OCI-LY3 (cell line): ENCODE measurements at regions not wholly inside any gene's neighbourhood (a gene's known extent, or its start where the extent isn't known, plus 50 kb on each side); places are given as distances from the start of the nearest gene placed in this dataset.

Experiments
- H2AFZ ChIP-seq: fragments of 200-600, 300-600 bp; shearing (Covaris generic); 2 replicates; pipeline ENCODE4 v1.6.0; 2014; ENCODE audit warnings: antibody characterized with exemption, low read depth, low read length
- H3K27ac ChIP-seq: fragments of 200-600, 300-600 bp; sonication (generic); 2 replicates; pipeline ENCODE4 v1.5.1; 2014; ENCODE audit warnings: mild to moderate bottlenecking, low read length, moderate library complexity, mixed read lengths
- H3K27me3 ChIP-seq: fragments of 200-600, 300-600 bp; sonication (generic); 2 replicates; pipeline ENCODE4 v1.6.1; 2014; ENCODE audit warnings: low read depth, low read length, mixed read lengths
- H3K36me3 ChIP-seq: fragments of 200-600, 300-600 bp; sonication (generic); replicated peaks from 2 replicates; pipeline ENCODE3; 2014; ENCODE audit warnings: low read depth, low read length, mixed read lengths
- H3K4me1 ChIP-seq: fragments of 300-600, 200-600 bp; sonication (generic); 2 replicates; pipeline ENCODE4 v1.6.1; 2014; ENCODE audit warnings: low read length, mixed read lengths
- H3K4me2 ChIP-seq: fragments of 200-600, 300-600 bp; sonication (generic); 2 replicates; pipeline ENCODE4 v1.6.1; 2014; ENCODE audit warnings: low read length, mixed read lengths
- H3K4me3 ChIP-seq: fragments of 300-600, 200-600 bp; sonication (generic); 2 replicates; pipeline ENCODE4 v1.5.1; 2014; ENCODE audit warnings: antibody characterized with exemption, mild to moderate bottlenecking, low read length, moderate library complexity
- H3K79me2 ChIP-seq: fragments of 300-600, 200-600 bp; shearing (Covaris generic); 2 replicates; pipeline ENCODE4 v1.6.1; 2014; ENCODE audit warnings: mild to moderate bottlenecking, low read length, mixed read lengths
- H3K9ac ChIP-seq: fragments of 300-600, 200-600 bp; shearing (Covaris generic); 2 replicates; pipeline ENCODE4 v1.6.0; 2014; ENCODE audit warnings: mild to moderate bottlenecking, low read length, moderate library complexity
- H3K9me3 ChIP-seq: fragments of 200-600, 300-600 bp; shearing (Covaris generic); 2 replicates; pipeline ENCODE4 v1.6.1; 2014; ENCODE audit warnings: low read length, mixed read lengths; ENCODE audit not compliant: insufficient read depth
- H4K20me1 ChIP-seq: fragments of 200-600, 300-600 bp; sonication (generic); 2 replicates; pipeline ENCODE4 v1.6.1; 2016; ENCODE audit warnings: low read length, mixed read lengths; ENCODE audit not compliant: insufficient read depth
- EZH2phosphoT487 ChIP-seq: fragments of 200-600 bp; shearing (Covaris generic); IDR thresholded peaks from 2 replicates; pipeline ENCODE4 v1.6.1; 2018; ENCODE audit warnings: antibody characterized with exemption, mixed run types, low read depth
- TF ChIP-seq, protein P1 (sequence below): fragments of 200-600, 300-600 bp; sonication (generic); IDR thresholded peaks from 2 replicates; pipeline ENCODE4 v1.5.1; 2014; ENCODE audit warnings: antibody characterized with exemption, low read length, low read depth

DNA sequence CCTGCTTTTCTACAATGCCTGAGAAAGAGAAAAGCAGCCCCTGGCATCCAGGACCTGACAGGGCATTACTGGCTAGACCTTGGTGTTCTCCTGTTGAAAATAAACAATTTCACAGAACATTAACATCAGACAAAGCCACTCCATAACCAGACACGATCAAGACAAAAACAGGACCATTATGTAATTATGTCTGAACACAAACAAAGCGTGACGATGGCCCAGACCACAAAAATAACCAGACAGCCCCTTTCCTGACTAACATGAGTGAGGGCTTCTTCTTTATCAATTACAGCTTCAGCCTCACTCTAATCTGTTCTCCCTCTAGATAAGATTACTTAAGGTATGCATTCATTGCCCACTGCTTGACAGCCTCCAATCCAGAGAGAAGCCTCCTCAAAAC, 172.7 kb upstream of the LMCD1 start:
- peaks cover 27% of the 10 kb centered on the region for H3K27me3 ChIP-seq
- no peaks in the 10 kb centered on the region for H3K9me3 ChIP-seq
- H3K9ac ChIP-seq: no peak overlapping the region
- H3K27ac ChIP-seq: no peak overlapping the region
- H3K4me1 ChIP-seq: no peaks in the 10 kb centered on the region
- no peak overlapping the region for H3K4me3 ChIP-seq
- no peaks in the 10 kb centered on the region for H4K20me1 ChIP-seq
- H3K36me3 ChIP-seq: no peaks in the 10 kb centered on the region
- H2AFZ ChIP-seq: no peak overlapping the region
- no peaks in the 10 kb centered on the region for H3K79me2 ChIP-seq
- no peak overlapping the region for H3K4me2 ChIP-seq
- TF ChIP-seq, protein P1, sequence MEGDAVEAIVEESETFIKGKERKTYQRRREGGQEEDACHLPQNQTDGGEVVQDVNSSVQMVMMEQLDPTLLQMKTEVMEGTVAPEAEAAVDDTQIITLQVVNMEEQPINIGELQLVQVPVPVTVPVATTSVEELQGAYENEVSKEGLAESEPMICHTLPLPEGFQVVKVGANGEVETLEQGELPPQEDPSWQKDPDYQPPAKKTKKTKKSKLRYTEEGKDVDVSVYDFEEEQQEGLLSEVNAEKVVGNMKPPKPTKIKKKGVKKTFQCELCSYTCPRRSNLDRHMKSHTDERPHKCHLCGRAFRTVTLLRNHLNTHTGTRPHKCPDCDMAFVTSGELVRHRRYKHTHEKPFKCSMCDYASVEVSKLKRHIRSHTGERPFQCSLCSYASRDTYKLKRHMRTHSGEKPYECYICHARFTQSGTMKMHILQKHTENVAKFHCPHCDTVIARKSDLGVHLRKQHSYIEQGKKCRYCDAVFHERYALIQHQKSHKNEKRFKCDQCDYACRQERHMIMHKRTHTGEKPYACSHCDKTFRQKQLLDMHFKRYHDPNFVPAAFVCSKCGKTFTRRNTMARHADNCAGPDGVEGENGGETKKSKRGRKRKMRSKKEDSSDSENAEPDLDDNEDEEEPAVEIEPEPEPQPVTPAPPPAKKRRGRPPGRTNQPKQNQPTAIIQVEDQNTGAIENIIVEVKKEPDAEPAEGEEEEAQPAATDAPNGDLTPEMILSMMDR: no peak
- TF ChIP-seq EZH2phosphoT487: no peak

DNA sequence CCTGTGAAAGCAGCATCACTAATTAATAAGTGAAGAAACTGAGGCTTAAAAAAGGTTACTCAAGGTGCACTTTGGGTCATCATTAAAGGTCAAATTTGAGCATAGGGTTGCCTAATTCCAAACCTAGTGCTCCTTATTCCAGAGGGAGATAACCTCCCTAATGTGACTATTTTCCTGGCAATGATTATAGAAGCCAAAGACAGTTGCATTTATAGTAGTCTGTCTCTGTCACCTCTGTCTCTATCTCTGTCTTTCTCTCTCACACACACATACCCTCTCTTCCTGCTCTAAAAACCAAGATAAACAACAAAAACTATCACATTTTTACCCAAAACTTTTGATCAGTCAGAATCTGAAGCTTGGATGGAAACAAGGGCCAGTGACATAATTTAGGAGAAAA, 172.0 kb upstream of the LMCD1 start:
- Histone ChIP-seq H3K4me2 (no peak overlapping the region), H3K4me3 (no peak overlapping the region), H3K27me3 (peaks cover 27% of the 10 kb centered on the region), H3K79me2 (no peaks in the 10 kb centered on the region), H3K27ac (no peak overlapping the region), H3K36me3 (no peaks in the 10 kb centered on the region), H3K9me3 (no peaks in the 10 kb centered on the region), H2AFZ (no peak overlapping the region), H4K20me1 (no peaks in the 10 kb centered on the region), H3K4me1 (no peaks in the 10 kb centered on the region), H3K9ac (no peak overlapping the region)
- no peak for TF ChIP-seq EZH2phosphoT487
- TF ChIP-seq, protein P1: no peak

- Histone ChIP-seq H3K9ac (no peak overlapping the region), H3K4me3 (no peak overlapping the region), H3K4me2 (no peak overlapping the region), H4K20me1 (no peaks in the 10 kb centered on the region), H3K27me3 (peaks cover 15% of the 10 kb centered on the region), H3K9me3 (no peaks in the 10 kb centered on the region), H3K4me1 (no peaks in the 10 kb centered on the region), H2AFZ (no peak overlapping the region), H3K79me2 (no peaks in the 10 kb centered on the region), H3K27ac (no peak overlapping the region), H3K36me3 (no peaks in the 10 kb centered on the region)
- TF ChIP-seq, protein P1: peak; percentile 48
- no peak for TF ChIP-seq EZH2phosphoT487
These were observed 165.2 kb upstream of the LMCD1 start for GRCh38 chr3:8336456-8336855.

GRCh38 chr3:8338424-8338823, 163.2 kb upstream of the LMCD1 start:
- no peaks in the 10 kb centered on the region for H3K79me2 ChIP-seq
- H3K9ac ChIP-seq: no peak overlapping the region
- H3K4me1 ChIP-seq: no peaks in the 10 kb centered on the region
- no peak for TF ChIP-seq EZH2phosphoT487
- TF ChIP-seq, protein P1: no peak
- no peaks in the 10 kb centered on the region for H4K20me1 ChIP-seq
- H3K9me3 ChIP-seq: no peaks in the 10 kb centered on the region
- H3K36me3 ChIP-seq: no peaks in the 10 kb centered on the region
- no peak overlapping the region for H3K4me2 ChIP-seq
- H2AFZ ChIP-seq: no peak overlapping the region
- H3K27me3 ChIP-seq: peaks cover 10% of the 10 kb centered on the region; the same call in 1 of the 2 replicates
- no peak overlapping the region for H3K27ac ChIP-seq
- no peak overlapping the region for H3K4me3 ChIP-seq
